Mononuclear cell (primary cell): ENCODE measurements at regions not wholly inside any gene's neighbourhood (a gene's known extent, or its start where the extent isn't known, plus 50 kb on each side); places are given as distances from the start of the nearest gene placed in this dataset.
"Not testable (repeated sequence)": the region's sequence is repeated elsewhere in the genome, so short reads cannot be mapped to it uniquely, and the experiment has no call there.

Experiments used
- H3K27me3 ChIP-seq: 2 replicates; pipeline ENCODE4 v1.6.0; 2011; ENCODE audit warnings: low read length, control low read depth; ENCODE audit not compliant: insufficient read depth
- H3K4me1 ChIP-seq: 2 replicates; pipeline ENCODE4 v1.5.1; 2011; ENCODE audit warnings: mild to moderate bottlenecking, low read length, control low read depth; ENCODE audit not compliant: insufficient read depth
- H3K4me3 ChIP-seq: 2 replicates; pipeline ENCODE4 v1.5.1; 2011; ENCODE audit warnings: mild to moderate bottlenecking, low read length, moderate library complexity
- H3K9me3 ChIP-seq: 2 replicates; pipeline ENCODE4 v1.5.1; 2011; ENCODE audit warnings: low read depth, mild to moderate bottlenecking, control low read depth, low read length

- H3K4me3 ChIP-seq, result no peak overlapping the region
- no peaks in the 10 kb centered on the region for H3K4me1 ChIP-seq
- no peaks in the 10 kb centered on the region for H3K9me3 ChIP-seq
- no peaks in the 10 kb centered on the region for H3K27me3 ChIP-seq
These were observed 70.3 kb downstream of the OLIG1 start for GRCh38 chr21:33140288-33140687.

- no peaks in the 10 kb centered on the region for H3K27me3 ChIP-seq
- no peak overlapping the region for H3K4me3 ChIP-seq
- H3K9me3 ChIP-seq, result no peaks in the 10 kb centered on the region
- no peaks in the 10 kb centered on the region for H3K4me1 ChIP-seq
These were observed 76.5 kb downstream of the OLIG1 start for GRCh38 chr21:33146467-33146866.

- Histone ChIP-seq H3K4me3 (no peak overlapping the region), H3K4me1 (peaks cover 5% of the 10 kb centered on the region), H3K27me3 (no peaks in the 10 kb centered on the region), H3K9me3 (no peaks in the 10 kb centered on the region)
These were observed 79.2 kb downstream of the OLIG1 start for GRCh38 chr21:33149181-33149580.

GRCh38 chr21:33150968-33151367 is 78.8 kb upstream of the IFNAR2 start:
- not testable (repeated sequence) for H3K27me3 ChIP-seq, H3K4me3 ChIP-seq, H3K4me1 ChIP-seq, H3K9me3 ChIP-seq

GRCh38 chr21:33151941-33152731 is 77.6 kb upstream of the IFNAR2 start:
- H3K4me3 ChIP-seq, result no peak overlapping the region
- H3K27me3 ChIP-seq, result peaks cover 3% of the 10 kb centered on the region
- no peaks in the 10 kb centered on the region for H3K9me3 ChIP-seq
- H3K4me1 ChIP-seq, result peaks cover 5% of the 10 kb centered on the region

- H3K27me3 ChIP-seq, result peaks cover 6% of the 10 kb centered on the region
These were observed 77.0 kb upstream of the IFNAR2 start for GRCh38 chr21:33152732-33153130.

GRCh38 chr21:33155005-33155404 is 74.7 kb upstream of the IFNAR2 start:
- H3K4me3 ChIP-seq, result no peak overlapping the region
- H3K9me3 ChIP-seq, result peaks cover 6% of the 10 kb centered on the region
- peaks cover 21% of the 10 kb centered on the region for H3K27me3 ChIP-seq
- peaks cover 5% of the 10 kb centered on the region for H3K4me1 ChIP-seq

More at GRCh38 chr21:33152732-33153130, 77.0 kb upstream of the IFNAR2 start:
- Histone ChIP-seq H3K4me3 (no peak overlapping the region), H3K9me3 (no peaks in the 10 kb centered on the region), H3K4me1 (peaks cover 5% of the 10 kb centered on the region)

- Histone ChIP-seq H3K4me1 (peaks cover 5% of the 10 kb centered on the region), H3K9me3 (peaks cover 6% of the 10 kb centered on the region), H3K27me3 (peaks cover 22% of the 10 kb centered on the region), H3K4me3 (no peak overlapping the region)
These were observed 74.3 kb upstream of the IFNAR2 start for GRCh38 chr21:33155422-33155821.

- Histone ChIP-seq H3K4me3 (no peak overlapping the region), H3K9me3 (peaks cover 6% of the 10 kb centered on the region), H3K4me1 (peaks cover 1% of the 10 kb centered on the region), H3K27me3 (peaks cover 22% of the 10 kb centered on the region)
These were observed 72.4 kb upstream of the IFNAR2 start for GRCh38 chr21:33157303-33157702.

- Histone ChIP-seq H3K27me3 (peaks cover 22% of the 10 kb centered on the region), H3K4me1 (no peaks in the 10 kb centered on the region), H3K4me3 (no peak overlapping the region), H3K9me3 (peaks cover 6% of the 10 kb centered on the region)
These were observed 71.1 kb upstream of the IFNAR2 start for GRCh38 chr21:33158654-33159053.

- Histone ChIP-seq H3K9me3 (peaks cover 6% of the 10 kb centered on the region), H3K4me3 (no peak overlapping the region), H3K4me1 (no peaks in the 10 kb centered on the region), H3K27me3 (peaks cover 16% of the 10 kb centered on the region)
These were observed 67.2 kb upstream of the IFNAR2 start for GRCh38 chr21:33162436-33162951.

GRCh38 chr21:33168886-33169285 is 60.9 kb upstream of the IFNAR2 start:
- Histone ChIP-seq H3K27me3 (peaks cover 10% of the 10 kb centered on the region), H3K4me3 (no peak overlapping the region), H3K9me3 (no peaks in the 10 kb centered on the region), H3K4me1 (no peaks in the 10 kb centered on the region)

GRCh38 chr21:33169359-33169758 is 60.4 kb upstream of the IFNAR2 start:
- Histone ChIP-seq H3K9me3 (no peaks in the 10 kb centered on the region), H3K4me1 (no peaks in the 10 kb centered on the region), H3K27me3 (peaks cover 11% of the 10 kb centered on the region), H3K4me3 (no peak overlapping the region)

- Histone ChIP-seq H3K4me3 (no peak overlapping the region), H3K4me1 (no peaks in the 10 kb centered on the region), H3K27me3 (peaks cover 11% of the 10 kb centered on the region), H3K9me3 (no peaks in the 10 kb centered on the region)
These were observed 58.0 kb upstream of the IFNAR2 start for GRCh38 chr21:33171616-33172169.

- Histone ChIP-seq H3K4me3 (no peak overlapping the region), H3K4me1 (no peaks in the 10 kb centered on the region), H3K27me3 (peaks cover 11% of the 10 kb centered on the region), H3K9me3 (no peaks in the 10 kb centered on the region)
These were observed 55.0 kb upstream of the IFNAR2 start for GRCh38 chr21:33174756-33175155.
